ENCODE measurements at regions not wholly inside any gene's neighbourhood (a gene's known extent, or its start where the extent isn't known, plus 50 kb on each side); places are given as distances from the start of the nearest gene placed in this dataset.

DNA sequence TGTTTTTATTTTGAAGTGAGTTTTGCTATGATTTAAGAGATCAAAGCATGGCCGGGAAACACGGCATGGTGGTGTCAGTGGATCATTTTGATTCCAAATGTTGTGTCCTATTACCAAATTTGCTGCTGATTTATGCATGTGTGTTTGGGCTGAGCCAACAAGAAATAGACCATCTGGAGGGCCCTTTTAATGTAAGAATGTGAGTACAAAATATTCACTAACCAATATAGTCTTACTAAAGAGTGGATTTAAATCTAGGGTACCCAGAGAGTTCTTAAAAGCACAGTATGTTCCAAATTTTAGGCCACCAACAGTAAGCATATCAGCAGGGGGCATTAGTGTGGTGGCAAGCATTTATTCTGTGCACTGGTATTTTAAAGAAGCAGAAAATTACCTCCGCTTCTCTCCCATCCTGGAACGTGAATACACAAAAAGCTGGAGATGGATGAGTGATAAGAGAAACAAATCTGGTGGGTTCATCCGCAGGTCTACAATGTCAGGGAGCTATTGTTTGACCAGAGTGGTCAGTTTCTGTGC lies 444.4 kb upstream of the IGFBP7 start:
- DNase-seq = no peak

- DNase-seq = no peak
Observed at GRCh38 chr4:57553728-57554127, 443.5 kb upstream of the IGFBP7 start.

GRCh38 chr4:57550198-57550597 lies 440.0 kb upstream of the IGFBP7 start:
- no peak for DNase-seq

DNA sequence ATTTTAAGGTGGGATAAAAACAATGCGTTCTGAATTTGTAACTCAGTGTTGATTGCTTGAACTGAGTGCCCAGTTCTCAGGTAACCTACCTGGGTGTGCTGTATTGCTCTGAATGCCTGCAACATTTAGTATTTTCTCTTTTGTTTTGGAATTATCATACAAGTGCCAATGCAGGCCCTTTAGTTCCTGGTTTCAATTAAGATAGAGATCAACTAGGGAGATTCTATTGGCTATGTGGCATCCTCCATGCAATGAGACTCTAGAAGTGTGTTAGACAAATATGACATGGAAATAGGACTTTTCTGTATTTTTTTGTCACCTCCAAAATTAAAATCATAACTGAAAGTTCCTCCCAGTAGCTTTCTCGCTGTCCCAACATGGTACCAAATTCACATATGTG lies 438.7 kb upstream of the IGFBP7 start:
- DNase-seq = no peak

DNA sequence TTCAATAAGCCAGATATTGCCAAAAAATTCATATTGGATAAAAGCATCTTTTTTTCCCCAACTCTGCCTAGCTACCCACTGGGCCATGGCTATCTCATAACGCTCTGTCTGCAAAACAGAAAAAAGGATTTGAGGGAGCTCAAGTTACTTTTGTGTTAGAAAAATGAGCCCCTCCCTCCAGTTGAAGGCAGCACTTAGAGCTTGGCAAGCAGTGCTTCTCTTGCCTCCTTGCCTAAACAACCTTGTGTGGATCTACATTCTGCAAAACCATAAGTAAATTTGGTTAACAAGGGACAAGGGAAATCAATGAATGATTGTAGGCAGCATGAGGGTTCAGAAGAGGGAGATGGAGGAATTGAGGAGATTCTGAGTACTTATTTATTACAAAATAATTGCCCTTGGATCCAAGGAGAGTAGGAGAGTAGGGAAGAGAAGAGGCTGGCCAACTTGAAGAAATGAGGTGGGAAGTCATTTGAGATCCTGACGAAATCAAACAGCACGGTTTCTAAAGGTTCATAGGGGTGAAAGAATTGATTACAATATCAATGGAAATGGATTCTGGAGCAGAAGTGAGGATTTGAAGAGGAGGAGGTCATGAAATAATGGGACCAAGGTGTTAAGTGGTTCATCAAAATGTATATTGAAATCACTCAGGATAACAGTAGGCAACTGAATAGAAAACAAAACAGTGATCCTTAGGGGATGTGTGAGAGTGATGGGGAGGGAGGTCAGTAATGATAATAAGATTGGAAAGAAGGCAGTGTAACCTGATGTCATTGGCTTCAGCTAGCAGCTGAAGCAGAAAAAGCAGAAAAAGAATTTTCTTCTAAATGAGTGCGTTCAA lies 434.8 kb upstream of the IGFBP7 start:
- no peak for DNase-seq

GRCh38 chr4:57504797-57505530 lies 394.8 kb upstream of the IGFBP7 start:
- no peak for DNase-seq

DNA sequence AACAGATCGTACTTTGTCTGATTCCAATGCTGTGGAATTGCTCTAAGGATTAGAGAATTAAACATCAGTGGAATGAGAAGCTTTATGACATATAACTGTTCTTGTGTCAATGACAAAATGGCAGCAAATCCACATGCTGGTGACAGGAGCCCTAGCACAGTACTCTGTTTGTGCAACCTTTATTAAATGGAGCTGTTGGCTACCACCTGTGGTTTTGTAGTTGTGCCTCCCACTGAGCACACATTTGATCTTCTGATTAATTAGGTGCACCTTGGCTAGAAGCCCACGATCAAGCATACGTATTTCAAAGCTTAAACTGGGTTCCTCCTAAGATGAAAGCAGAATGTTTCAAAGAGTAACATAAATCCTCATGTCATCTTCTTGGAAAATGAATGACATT lies 394.0 kb upstream of the IGFBP7 start:
- DNase-seq = peak; percentile 11

DNA sequence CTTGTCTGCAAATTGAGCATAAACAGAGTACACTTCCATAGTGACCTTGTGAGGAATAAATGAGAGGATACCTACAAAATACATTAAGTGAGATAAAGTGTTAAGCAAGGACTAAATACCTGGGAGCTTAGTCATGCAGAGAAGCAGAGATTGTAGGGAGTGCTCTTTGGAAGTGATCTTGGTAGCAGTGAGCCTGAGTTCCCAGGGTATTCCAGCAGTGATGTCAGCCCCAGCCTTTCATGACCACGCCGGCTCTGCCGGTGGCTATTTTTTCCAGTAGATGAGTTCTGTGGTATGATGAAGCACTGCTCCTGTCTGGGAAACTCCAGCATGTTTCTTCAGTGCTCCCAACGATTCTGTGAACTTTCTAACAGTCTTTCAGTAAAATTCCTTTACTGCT lies 391.5 kb upstream of the IGFBP7 start:
- no peak for DNase-seq

DNA sequence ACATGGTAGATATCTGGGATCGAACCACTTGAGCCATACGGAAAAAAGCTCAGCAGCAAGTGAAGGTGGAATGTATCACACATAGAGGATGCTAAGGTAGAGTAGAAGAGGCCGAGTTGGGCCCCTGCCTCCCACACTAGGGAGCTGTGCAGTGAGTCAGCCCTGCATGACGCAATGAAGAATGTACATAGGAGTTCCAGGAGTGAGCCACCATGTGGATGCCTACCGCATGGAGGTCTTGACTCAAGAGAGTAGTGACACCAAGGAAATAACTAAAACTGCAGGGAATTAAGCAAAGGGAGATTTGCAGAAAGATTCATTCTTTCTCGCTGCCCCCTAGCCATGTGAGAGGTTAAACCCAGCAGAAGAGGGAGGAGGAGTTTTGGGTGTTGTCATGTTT lies 389.6 kb upstream of the IGFBP7 start:
- DNase-seq = no peak

DNA sequence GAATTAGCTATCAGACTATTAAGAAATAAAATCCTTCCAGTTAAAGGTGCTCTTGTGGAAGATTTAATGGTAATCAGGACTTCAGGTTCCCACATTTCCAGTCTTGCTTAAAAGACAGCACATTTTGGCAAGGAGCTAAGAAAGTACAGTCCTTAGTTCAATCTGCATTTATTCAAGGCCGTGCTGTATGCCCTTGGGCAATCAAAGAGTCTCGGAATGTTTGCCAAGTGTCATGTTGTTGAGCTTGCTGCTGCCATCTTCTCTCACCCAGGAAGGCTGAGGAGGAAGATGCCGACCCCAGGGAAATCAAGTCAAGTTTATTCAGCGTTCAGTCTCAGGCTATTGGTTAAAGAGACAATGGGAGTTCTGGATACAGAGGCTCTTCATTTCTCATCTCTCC lies 388.1 kb upstream of the IGFBP7 start:
- DNase-seq = no peak

- no peak for DNase-seq
Observed at GRCh38 chr4:57496697-57497471, 386.7 kb upstream of the IGFBP7 start.

DNA sequence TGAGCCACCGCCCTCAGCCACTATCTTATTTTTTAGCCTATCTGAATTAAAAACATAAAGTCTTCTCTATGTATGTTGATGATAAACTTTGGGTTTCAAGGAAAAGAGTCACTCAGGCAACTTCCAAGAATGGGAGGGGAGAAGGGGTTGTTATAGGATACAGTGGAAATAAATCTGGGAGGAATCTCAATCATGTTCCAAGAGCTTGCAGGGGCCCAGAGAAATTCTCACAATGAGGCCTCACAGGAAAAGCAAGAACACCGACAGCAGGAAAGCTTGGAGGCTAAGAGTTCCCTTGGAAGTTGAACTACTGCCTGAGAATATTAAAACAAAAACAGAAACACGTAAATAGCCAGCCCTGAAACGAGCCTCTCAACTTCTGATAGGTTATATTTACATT lies 384.6 kb upstream of the IGFBP7 start:
- DNase-seq = no peak

DNA sequence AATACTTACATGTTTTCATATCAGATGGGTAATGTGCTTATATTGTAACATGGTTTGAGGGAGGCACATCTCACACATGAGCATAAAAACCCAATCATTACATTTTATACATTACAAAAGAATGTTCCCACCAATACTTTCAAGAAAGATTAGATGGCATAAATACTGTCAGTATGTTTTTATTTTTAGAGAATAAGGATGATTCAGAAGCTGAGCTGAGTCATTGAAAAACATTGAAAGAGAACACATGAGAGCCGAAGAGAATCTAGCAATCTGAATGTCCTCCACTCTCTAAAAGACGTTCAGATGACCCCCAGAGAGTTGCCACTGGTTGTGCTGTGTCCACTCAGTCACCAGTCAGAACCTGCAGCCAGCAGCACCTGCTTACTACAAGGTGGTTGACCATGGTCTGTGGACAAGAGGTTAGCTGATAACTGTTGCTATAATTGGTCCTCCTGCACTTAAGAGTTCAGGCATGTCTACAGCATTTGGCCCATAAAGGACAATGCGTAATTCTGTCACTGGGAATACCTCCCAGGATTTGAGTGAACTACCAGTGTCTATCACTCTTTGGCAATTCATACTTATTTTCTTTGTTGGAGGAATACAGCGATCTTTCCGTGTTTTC lies 382.2 kb upstream of the IGFBP7 start:
- DNase-seq = no peak

DNA sequence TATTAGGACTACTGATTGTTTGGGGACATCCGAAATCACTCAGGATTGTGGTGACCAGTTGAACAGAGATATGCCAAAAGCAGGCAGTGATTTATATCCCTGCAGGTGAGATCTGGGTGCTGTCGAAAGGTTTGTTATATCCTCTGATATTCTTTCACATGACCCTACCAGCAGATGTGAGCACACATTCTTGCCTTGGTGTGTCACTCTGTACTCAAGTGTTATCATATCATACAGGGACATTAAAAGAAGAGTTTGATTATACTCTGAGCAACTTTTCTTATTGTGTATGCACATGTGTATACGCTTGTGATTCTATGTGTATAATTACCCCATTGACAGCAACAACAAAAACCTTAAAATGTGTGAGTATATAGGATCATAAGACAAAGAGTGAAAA lies 381.2 kb upstream of the IGFBP7 start:
- DNase-seq = no peak

DNA sequence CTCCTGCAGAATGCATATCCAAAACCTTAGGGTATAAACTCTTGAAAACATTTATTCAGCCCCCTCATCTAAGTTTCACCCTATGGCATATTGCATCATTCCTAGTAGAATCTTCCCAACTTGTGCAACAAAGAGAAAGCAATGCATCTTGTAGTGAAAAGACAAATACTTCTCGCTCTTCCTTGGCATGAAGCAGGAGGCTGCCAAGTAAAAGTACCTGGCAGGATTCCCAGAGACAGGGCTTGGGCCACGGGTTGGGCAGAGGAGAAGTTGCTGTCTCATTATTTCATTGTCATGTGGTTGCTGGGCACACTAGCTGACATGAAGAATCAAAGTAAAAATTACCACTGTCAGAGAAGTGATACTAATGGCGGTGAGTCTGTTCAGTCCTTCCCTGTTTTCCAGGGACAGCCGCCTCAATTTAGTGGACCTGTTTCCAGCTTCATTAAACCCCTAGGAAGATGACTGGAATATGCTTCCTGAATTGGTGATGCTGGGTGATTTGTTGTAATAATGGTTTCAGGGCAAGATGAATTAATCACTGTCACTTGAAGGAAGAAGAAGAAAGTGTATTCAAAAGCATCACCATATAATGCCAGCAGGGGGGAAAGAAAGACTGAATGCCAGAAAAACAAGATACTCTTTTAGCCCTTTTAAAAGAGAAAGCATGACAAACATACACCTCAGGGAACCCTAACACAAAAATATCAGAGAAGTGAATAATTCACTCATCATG lies 380.5 kb upstream of the IGFBP7 start:
- no peak for DNase-seq

DNA sequence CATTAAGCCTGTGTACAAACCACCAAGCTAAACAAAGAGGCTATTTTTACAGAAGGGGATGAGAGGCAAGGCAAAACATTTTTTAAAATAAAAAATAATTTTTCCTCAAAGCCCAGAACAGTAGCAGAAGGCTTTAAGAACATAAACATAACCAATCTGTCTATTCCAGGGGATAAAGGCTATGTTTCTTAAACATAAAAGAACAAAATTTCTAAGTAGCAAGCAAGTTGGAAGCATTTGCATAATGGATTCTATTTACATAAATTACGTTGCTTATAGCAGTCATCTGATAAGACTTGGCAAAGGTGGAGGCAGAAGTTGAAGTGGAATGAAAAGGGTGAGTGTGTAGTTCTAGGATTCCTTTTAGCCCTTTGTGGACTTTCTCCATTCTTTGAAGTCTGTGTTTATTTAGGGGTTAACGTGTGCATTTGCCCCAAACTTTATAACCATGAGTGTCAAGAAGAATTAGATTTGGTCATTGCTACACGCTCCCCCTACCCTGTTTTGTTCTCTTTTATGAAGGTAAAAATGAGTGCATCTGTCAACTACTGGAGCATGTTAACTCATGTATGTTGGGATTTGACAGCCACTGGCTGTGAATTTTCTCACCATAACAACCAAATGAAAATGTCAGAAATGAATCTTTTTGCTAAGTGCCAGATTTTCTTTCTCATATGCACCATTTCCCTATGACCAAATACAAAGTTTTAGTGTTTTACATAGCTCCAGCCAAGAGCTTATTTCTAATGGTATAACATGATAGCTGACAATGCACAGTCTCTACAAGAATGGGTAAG lies 378.4 kb upstream of the IGFBP7 start:
- DNase-seq = no peak

DNA sequence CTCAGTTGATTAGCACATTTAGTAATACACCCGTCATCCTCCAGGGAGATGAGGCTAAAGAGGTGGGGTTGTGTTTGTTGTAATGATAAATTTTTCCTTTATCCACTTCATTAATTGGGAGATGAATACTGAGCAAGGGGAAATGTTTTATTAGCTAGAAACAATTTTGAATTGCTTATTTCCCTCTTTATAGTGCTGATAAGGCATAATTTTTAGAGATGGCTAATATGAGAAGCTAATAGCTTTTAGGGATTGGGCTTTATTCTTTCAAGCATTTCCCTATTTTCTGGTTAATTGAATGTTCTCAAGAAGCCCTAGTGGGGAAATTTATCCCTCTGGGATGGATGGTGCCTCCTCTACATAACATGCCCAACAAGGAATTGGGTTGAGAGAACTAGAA lies 365.2 kb upstream of the IGFBP7 start:
- no peak for DNase-seq

- DNase-seq = no peak
Observed at GRCh38 chr4:57465321-57466056, 355.3 kb upstream of the IGFBP7 start.

- DNase-seq = peak; percentile 47
Observed at GRCh38 chr4:57462843-57463242, 352.7 kb upstream of the IGFBP7 start.

DNA sequence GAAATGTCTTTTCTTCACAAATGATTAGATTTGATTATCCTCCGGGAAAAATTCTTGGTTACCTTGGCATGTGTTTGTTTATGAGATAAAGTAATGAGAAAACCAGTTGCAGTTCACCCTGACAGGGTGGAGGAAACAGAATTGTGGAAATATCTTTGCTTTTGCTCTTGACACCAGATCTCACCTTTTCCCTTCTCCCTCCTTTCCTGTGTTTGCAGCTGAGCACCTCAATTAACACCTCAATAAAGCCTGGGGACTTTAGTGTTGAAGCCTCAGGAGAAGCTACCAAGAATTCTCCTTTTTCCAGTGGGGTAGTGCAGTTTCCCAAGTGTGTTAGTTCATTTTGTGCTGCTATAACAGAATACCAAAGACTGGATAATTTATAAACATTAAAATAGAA lies 350.8 kb upstream of the IGFBP7 start:
- DNase-seq = no peak

GRCh38 chr4:57448901-57449300 lies 338.7 kb upstream of the IGFBP7 start:
- no peak for DNase-seq
